Lower leg skin (tissue), 3 donors: ENCODE measurements at regions not wholly inside any gene's neighbourhood (a gene's known extent, or its start where the extent isn't known, plus 50 kb on each side); places are given as distances from the start of the nearest gene placed in this dataset.

ENCODE experiments used
- CTCF ChIP-seq, 3 donors: fragments of 450-650 bp; IDR thresholded peaks; one replicate each; pipeline ENCODE4 v1.5.1; 2016; ENCODE audit warnings: antibody characterized with exemption in 3 of 3, mild to moderate bottlenecking in 3 of 3, moderate library complexity in 2 of 3
- POLR2A ChIP-seq, 2 donors: fragments of 450-650 bp; IDR thresholded peaks; one replicate each; pipeline ENCODE4 v1.6.1; 2016 to 2017; ENCODE audit warnings: antibody characterized with exemption in 2 of 2, mild to moderate bottlenecking in 1 of 2, moderate library complexity in 1 of 2

- no peak for TF ChIP-seq CTCF (IDR thresholded peaks at IDR 0.05)
- TF ChIP-seq POLR2A (IDR thresholded peaks at IDR 0.05) = no peak
Observed at GRCh38 chr2:183678908-183679307, 554.7 kb downstream of the NUP35 start.
